Stimulated activated CD4-positive, alpha-beta T cell treated with anti-CD3 and anti-CD28 coated beads, Interleukin-12 subunit alpha, Interleukin-12 subunit beta, amount 100 ng/mL, for 24 hours (primary cell): ENCODE measurements at regions not wholly inside any gene's neighbourhood (a gene's known extent, or its start where the extent isn't known, plus 50 kb on each side); places are given as distances from the start of the nearest gene placed in this dataset.

Experiments
- DNase-seq, 2 experiments: peaks; one replicate each; pipeline ENCODE4 v3.0.0-alpha.2; 2020; ENCODE audit warnings: low read depth in 2 of 2

DNA sequence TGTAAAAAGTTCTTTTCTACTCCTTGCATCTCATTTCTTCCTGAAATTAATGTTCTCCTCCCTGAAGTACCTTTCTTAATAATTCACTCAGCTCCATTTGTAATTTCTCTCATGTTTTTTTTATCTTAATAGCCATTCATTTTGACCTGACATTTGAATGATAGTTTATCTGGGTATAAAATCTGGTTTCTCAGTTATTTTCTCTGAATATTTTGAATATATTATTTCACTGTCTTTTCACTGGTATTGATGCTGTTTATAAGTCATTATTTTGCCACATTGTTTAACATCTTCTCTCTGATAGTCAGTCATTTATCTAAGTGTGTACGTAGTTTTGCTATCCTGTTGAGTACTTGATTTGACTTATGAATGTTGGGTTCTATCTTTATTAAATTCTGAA is 68.8 kb upstream of the ARHGAP18 start:
- no peak for DNase-seq

DNA sequence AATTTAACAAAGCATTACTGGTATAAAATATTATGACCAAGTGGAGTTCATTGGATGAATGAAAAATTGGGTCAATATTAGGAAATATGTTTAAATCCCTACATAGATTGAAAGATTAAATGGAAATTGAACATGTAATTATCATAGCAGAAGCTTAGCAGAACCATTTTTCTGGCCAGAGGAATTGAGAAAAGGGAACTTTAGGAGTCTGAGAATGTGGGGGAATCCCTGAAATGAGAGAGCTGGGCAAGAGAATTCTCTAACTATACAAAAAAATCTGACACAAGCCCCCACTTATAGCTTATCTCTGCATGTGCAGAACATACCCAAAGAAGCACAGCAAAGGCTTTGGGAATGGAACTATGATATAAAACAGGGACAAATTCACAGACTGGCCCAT is 67.4 kb upstream of the ARHGAP18 start:
- no peak for DNase-seq

DNA sequence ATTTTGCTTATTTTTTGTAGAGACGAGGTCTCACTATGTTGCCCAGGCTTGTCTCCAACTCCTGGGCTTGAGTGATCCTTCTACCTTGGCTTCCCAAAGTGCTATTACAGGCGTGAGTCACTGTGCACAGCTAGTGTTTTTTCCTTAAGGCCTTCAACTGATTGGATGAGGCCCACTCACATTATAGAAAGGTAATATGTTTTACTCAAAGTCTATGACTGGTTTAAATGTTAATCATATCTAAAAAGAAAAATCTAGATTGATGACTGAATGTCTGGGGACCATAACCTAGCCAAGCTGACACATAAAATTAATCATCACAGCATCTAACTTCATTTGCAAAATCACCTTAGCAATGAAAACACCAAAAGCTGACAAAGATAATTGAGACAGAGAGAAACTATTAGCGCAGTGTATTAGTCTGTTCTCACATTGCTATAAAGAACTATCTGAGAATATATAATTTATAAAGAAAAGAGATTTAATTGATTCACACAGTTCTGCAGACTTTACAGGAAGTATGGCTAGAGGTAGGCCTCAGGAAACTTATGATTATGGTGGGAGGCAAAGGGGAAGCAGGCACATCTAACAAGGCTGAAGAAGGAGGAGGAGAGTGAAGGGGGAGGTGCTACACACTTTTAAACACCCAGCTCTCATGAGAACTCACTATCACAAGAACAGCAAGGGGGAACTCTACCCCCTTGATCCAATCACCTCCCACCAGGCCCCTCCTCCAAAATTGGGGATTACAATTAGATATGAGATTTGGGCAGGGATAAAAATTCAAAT is 66.8 kb upstream of the ARHGAP18 start:
- no peak for DNase-seq

DNA sequence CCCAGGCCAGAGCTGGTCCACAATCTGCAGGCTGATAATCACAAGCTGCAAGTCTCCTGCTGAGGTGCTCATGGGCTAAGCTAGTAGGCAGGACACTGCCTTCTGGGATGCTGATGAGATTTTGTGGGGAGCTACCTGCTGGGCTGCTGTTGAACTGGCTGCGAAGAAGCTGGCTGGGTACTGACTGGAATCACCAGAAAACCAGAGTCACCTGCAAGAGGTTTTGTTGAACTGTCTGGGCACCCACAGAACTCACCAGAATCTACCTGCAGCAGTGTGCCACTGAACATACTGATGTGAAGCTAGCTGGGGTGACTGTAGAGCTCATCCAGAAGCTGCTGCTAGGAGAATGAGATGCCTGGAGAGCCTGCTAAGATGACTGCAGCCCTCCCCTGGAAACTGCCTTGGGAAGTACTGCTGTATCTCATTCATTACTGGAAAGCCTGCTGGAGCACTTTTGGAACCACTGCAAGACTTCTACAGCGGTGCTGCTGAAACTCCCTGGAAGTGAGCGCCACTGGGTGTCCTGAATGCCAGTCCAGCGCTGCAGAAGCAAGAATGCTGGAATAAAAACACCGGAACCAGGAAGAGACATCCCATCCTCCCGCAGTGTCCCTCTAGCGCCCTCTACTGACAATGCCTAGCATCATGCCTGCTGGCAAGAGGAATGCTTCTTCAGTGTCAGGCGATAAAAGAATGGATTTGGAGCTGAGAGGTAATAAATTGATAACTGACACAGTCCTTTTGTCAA is 64.9 kb upstream of the ARHGAP18 start:
- DNase-seq = peak; percentile 17 to 35

DNA sequence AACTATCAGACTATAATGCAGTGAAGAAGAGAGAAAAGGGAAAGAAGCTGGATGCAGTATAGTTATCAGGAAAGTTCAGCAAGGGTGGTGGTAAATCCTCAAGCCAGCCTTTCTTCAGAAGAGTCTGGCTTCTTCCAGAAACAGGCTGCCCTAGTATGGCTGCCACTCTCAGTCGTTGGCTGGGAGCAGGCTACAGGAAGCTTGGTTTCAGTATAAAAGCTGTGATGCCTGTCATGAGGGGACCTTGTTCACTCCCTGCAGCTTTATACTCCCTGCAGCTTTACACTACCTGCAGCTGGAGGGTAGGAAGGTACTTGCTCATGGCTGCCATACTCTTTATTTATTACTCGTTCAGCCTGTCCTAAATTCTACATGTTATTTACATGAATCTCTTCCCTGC is 63.3 kb upstream of the ARHGAP18 start:
- DNase-seq = no peak

DNA sequence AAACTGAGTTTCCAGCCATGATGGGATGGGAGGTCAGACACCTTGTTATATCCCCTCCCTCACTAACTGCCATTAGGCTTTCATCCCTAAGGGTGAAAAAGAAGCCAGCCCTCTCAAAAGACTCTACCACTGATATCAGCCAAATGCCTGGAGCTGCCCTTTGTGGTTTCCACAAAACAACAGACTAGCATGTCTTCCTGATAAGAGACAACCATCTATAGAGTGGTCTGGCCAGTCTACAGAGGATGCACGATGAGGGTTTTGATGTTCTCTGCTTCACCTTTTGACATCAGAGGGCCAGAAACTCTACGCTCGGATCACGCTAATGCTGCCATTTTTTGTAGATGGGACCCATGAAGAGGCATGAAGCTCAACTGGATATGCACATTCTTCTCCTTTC is 61.7 kb upstream of the ARHGAP18 start:
- DNase-seq = no peak

DNA sequence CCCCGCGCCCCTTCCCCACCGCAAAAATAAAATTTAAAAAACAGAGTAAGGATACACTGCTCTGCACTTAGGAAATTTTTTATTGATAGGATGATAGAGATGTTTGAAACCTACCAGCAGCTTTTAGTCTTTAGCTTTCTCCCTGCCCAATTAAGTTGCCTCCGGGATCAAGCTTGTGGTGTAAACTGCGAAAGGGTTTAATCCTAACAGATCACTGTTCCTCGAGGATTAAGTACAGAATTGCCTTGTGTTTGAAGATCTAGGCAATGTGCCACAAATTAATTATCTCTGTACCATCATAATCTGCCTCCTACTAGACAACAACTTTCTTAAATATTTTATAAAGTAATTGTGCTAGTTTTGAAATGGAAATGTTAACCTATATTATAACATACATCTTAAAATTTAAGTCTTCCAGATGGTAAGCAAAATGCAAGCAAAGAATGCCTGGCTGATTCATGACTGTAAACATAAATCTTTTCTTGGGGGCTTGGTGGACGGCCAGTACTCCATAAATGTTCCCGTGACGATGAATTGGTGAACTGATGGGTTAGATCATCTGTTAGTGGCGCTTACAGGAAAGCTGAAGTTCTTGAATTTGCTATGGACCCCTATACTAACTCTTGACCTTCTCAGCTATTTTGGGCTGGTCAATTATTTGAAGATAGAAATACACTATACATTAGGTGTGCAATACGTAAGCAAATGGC is 58.0 kb upstream of the ARHGAP18 start:
- no peak for DNase-seq

DNA sequence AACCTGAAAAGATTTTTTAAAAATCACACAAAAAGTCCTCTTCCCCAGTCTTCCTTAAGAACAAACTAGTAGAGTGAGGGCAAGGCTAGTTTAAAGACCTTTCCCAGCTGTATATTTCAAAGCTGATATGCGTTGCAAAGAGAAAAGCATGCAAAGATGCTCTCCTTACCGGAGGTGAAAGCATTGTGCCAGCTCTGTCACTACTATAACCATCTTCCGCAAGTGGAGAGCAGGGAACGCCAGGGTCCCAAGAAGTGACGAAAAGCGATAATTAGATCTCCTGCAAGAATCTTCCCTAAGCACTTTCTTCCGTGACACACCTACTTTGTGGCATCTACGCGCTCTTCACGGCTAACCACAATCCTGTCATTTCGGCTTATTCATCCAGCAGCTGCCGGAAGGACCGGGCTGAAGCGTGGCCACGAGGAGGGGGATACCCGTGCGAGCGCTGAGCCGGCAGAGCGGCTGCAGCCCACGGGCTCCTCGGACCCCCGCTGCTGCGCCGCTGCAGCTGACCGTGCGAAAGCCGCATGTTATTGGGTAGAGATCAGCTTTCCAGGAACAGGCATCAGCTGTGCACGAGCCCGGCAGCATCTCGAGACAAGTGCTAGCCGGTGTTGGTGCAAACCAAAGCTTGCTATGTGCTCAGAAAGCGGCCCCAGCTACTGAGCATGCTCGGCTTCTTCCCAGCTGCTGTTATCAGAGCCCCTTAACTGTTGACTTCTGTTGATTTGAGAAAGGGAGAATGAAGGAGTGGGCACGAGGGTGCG is 57.2 kb upstream of the ARHGAP18 start:
- peak; percentile 51 to 52 for DNase-seq

DNA sequence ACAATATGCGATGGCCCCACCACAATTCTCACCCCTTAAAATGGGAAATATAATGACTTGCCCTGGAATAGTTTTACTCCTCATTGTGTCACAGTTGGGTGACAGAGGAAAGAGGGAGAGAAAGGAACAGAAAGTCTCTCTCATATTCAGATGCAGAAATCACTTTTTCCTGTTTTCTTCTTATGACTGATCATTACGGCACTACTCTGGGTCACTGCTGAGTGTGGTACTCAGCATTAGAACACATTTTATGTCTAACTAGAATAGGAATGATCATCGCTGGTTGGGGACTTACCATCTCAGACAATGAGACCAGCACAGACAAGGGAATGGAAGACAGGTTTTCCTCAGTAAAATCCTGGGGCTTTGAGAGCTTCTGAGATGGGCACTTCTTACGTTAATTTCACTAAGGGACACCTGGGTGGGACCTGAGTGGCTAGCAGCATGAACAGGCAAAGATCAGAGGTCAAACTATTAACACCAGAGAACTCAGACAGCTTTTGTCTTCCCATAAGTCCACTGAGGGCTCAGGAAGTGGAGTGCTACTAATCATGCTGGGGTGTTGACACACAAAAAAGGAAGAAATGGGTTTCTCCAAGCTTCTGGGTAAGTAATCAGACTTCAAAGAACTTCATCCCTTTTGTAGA is 54.9 kb upstream of the ARHGAP18 start:
- no peak for DNase-seq

DNA sequence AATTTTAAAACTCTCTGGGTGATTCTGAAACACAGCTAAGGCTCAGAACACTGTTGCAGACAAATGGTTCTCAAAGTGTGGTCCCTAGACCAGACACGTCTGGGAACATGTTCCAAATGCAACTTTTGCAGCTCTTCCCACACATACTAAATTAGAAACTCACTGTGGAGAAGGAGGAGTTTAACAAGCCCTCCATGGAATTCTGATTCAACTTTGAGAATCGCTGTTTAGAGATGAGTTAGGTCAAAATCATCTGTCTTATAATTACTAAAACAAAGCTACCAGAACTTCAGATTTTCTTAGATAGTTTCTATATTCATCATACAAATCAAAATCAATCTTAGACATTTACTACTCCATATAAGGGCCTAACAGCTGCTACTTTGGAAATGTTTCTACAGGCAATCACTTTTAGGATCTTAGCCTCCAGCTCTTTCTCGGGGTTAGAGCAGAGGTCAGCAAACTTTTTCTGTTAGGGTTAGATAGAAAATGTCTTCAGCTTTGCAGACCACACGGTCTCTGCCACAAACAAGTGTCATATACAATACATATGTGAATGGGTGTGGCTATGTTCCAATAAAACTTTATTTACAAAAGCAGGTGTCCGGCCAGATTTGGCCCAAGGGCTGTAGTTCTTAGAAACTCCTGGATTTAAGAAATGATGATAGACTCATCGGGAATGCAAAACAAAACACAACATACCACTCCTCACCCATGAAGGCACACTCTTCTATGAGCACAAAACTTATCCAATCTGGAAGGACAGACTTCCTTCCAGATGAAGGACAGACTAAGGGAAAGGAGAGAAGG is 50.0 kb upstream of the ARHGAP18 start:
- no peak for DNase-seq
